ENCODE measurements at regions not wholly inside any gene's neighbourhood (a gene's known extent, or its start where the extent isn't known, plus 50 kb on each side); places are given as distances from the start of the nearest gene placed in this dataset.

DNA sequence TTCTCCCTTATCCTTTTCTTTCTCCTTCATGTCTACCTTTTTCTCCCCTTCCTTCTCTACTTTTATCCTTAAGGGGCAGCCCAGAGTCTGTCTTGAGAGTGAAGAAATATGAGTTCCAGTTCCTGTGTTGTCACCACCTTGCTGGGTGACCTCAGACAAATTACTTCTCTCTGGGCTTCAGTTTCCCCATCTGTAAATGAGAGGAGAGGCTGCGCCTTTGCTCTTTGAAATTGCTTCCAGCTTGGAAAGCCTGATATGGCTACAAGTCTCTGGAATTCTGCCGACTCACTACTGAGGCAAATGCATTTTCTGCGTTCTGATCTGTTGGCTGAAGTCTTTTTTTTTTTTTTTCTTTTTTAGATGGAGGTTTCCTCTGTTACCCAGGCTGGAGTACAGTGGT, 119.2 kb downstream of the SYF2 start:
- peak; percentile 21 for DNase-seq (ENCODE audit: low read depth)
- TF ChIP-seq, protein P1, sequence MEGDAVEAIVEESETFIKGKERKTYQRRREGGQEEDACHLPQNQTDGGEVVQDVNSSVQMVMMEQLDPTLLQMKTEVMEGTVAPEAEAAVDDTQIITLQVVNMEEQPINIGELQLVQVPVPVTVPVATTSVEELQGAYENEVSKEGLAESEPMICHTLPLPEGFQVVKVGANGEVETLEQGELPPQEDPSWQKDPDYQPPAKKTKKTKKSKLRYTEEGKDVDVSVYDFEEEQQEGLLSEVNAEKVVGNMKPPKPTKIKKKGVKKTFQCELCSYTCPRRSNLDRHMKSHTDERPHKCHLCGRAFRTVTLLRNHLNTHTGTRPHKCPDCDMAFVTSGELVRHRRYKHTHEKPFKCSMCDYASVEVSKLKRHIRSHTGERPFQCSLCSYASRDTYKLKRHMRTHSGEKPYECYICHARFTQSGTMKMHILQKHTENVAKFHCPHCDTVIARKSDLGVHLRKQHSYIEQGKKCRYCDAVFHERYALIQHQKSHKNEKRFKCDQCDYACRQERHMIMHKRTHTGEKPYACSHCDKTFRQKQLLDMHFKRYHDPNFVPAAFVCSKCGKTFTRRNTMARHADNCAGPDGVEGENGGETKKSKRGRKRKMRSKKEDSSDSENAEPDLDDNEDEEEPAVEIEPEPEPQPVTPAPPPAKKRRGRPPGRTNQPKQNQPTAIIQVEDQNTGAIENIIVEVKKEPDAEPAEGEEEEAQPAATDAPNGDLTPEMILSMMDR (IDR thresholded peaks at IDR 0.05; ENCODE audit: insufficient read depth, low read length), result no peak
- H3K4me3 ChIP-seq (ENCODE audit: low read depth, low read length), result no peak overlapping the region

DNA sequence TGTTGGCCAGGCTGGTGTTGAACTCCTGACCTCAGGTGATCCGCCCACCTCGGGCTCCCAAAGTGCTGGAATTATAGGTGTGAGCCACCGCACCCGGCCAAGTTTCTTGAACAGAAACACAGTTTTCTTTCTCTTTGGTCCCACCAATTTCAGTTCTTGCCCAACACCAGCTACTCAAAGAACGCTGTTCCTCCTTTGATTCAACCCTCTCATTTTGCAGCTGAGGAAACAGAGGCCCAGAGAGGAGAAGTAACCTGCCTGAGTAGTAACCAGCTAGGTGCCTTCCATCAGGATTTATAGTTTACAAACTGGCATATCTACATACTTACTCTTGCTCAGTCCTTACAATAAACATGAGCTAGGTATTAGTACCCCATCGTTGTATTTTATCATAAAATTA, 119.9 kb downstream of the SYF2 start:
- TF ChIP-seq, protein P1 (IDR thresholded peaks at IDR 0.05; ENCODE audit: insufficient read depth, low read length), result no peak
- no peak overlapping the region for H3K4me3 ChIP-seq (ENCODE audit: low read depth, low read length)

DNA sequence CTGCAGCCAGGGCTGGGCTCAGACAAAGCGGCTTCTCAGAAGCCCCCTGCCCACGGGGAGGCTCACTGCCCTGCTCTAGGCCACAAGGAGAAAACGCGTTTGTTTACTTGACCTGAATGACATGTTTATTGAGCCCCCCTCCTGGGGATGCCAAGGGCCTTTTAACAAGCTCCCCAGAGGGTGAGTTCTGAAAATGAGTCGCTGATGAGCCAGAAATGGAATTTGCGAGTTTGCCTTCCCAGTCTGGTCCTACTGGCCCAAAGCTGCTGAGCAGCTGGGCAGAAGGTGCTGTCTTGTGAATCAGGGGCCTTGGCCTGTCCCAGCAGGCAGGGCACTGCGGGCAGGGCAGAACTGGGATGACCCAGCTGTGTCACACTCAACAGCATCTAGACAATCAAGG, 120.6 kb downstream of the SYF2 start:
- DNase-seq (ENCODE audit: low read depth), result no peak
- TF ChIP-seq, protein P1 (IDR thresholded peaks at IDR 0.05; ENCODE audit: insufficient read depth, low read length), result no peak
- H3K4me3 ChIP-seq (ENCODE audit: low read depth, low read length), result no peak overlapping the region

More for the DNA sequence above, 119.9 kb downstream of the SYF2 start:
- DNase-seq (ENCODE audit: low read depth), result no peak

DNA sequence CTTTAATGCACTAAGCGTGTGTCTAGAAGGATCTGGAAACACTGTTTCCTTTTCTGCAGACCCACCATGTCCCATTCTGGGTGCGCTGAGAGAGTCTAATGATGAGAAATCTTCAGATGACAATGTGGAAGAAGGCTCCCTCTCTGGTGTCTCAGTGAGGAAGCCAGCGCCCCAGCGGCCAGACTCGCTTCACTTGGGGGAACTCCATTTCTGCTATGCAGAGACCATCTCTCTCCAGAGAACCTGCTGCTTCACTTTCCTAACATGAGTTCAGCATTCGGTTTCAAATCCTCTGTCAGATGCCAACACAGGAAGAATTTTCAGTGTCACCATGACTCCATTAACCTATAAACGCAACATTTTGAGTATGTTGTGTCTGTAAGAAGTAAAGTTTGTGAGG, 121.8 kb downstream of the SYF2 start:
- no peak overlapping the region for H3K4me3 ChIP-seq (ENCODE audit: low read depth, low read length)
- no peak for DNase-seq (ENCODE audit: low read depth)
- TF ChIP-seq, protein P1 (IDR thresholded peaks at IDR 0.05; ENCODE audit: insufficient read depth, low read length), result no peak

DNA sequence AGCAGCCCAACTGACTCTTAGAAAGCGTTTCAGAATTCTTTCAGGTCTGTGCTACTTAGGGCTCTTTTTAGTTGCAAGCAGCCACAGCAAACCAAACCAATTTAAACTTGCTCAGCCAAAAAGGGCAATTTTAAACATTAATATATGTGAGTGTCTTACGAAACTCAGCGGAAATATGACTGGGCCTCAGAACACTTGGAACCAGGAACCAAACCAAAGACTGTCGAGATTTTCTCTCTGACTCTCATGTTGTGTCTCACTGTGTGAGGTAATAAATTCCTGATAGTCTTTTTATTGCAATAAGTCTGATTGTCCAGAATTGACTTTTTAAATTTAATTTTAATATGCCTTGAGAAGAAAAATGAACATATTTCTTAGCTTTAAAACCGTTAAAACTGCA, 122.3 kb downstream of the SYF2 start:
- H3K4me3 ChIP-seq (ENCODE audit: low read depth, low read length), result no peak overlapping the region
- no peak for DNase-seq (ENCODE audit: low read depth)
- TF ChIP-seq, protein P1 (IDR thresholded peaks at IDR 0.05; ENCODE audit: insufficient read depth, low read length), result no peak

DNA sequence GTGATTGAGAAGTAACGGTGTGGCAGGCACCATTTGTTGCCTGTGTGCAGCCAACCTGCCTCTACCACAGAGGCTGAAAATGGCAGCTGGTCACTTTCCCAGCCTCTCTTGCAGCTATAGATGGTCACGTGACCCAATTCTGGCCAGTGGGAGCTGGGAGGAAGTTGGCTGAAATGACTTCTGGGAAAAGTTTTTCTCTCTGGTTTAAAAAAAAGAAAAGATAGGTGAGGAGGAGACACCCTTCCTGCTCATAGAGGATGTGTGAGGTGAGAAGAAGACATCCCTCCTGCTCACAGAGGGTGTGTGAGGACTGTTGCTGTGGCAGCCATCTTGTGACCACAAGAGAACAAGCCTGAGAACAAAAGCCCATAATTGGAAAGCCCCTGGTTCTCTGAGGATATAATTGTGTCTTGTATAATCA, 122.8 kb downstream of the SYF2 start:
- TF ChIP-seq, protein P1 (IDR thresholded peaks at IDR 0.05; ENCODE audit: insufficient read depth, low read length), result no peak
- H3K4me3 ChIP-seq (ENCODE audit: low read depth, low read length), result no peak overlapping the region
- DNase-seq (ENCODE audit: low read depth), result no peak

DNA sequence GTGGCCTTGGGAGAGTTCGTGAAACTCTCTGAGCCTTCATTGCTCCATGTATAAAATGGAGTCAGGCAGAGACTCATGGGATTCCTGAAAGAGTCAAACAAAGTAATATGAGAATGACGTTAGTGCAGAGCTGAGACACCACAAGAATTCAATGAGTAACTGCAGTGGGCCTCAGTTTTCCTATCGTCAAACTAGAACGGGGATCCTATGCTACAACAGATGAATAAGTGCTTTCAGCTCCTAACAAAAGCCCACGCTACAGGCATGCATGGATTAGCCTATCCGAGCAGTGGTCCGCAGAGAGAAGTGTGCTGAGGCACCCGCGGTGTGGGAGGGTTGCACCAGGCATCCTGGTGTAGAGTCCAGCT, 124.7 kb downstream of the SYF2 start:
- no peak for DNase-seq (ENCODE audit: low read depth)
- TF ChIP-seq, protein P1 (IDR thresholded peaks at IDR 0.05; ENCODE audit: insufficient read depth, low read length), result no peak

More for the DNA sequence above, 124.7 kb downstream of the SYF2 start:
- H3K4me3 ChIP-seq (ENCODE audit: low read depth, low read length), result no peak overlapping the region

All from fibroblast of the aortic adventitia (primary cell).